Erythroblast (primary cell): ENCODE measurements at regions not wholly inside any gene's neighbourhood (a gene's known extent, or its start where the extent isn't known, plus 50 kb on each side); places are given as distances from the start of the nearest gene placed in this dataset.

Experiments used
- GATA1 ChIP-seq: IDR thresholded peaks from 2 replicates; pipeline ENCODE4 v1.6.1; 2011; ENCODE audit warnings: low read depth, mild to moderate bottlenecking, control low read depth, low read length, moderate library complexity
- POLR2A ChIP-seq: IDR thresholded peaks from 2 replicates; pipeline ENCODE4 v1.6.1; 2011; ENCODE audit warnings: mild to moderate bottlenecking, low read length

- TF ChIP-seq POLR2A (no peak), GATA1 (no peak)
These were observed 536.1 kb upstream of the NR3C2 start for GRCh38 chr4:148978301-148978700.
